GM19328 (cell line): ENCODE measurements at regions not wholly inside any gene's neighbourhood (a gene's known extent, or its start where the extent isn't known, plus 50 kb on each side); places are given as distances from the start of the nearest gene placed in this dataset.
"Not testable (repeated sequence)": the region's sequence is repeated elsewhere in the genome, so short reads cannot be mapped to it uniquely, and the experiment has no call there.

Source experiments
- ATAC-seq: cut with Tn5 transposase; IDR thresholded peaks from one replicate; pipeline ENCODE4 v1.9.1; 2021; ENCODE audit warnings: mild to moderate bottlenecking, moderate library complexity; ENCODE audit not compliant: unreplicated experiment

DNA sequence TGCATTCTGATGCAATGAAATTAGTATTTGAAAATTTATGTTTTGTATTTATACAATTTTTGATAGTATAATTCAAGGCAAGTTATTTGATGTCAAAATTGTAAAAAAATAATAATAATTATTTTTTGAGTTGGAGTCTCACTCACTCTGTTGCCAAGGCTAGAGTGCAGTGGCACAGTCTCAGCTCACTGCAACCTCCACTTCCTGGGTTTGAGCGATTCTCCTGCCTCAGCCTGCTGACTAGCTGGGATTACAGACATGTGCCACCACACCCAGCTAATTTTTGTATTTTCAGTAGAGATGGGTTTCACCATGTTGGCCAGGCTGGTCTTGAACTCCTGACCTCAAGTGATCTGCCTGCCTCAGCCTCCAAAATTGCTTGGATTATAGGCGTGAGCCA lies 342.4 kb upstream of the ARPP21 start:
- ATAC-seq: not testable (repeated sequence)

- no peak for ATAC-seq
Measured at GRCh38 chr3:35305406-35305805, 333.9 kb upstream of the ARPP21 start.

DNA sequence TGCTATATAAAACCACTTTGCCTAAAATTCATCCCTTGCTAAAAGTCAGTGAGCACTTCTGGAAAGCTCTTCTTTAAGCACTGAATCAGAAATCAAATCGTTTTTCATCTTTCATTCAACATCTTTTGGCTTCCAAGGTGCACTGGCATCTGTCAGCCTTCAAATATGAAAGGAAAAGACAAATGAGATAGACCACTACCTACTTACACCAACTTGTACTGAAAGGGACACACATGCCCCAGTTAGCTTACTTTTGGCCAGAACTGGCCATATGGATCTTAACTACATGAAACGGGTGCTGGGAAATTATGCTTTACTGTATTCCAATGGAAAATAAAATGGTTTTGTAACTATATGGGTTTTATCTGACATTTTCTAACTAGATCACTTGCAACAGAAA lies 332.0 kb upstream of the ARPP21 start:
- no peak for ATAC-seq

- ATAC-seq: not testable (repeated sequence)
Measured at GRCh38 chr3:35316841-35317240, 322.5 kb upstream of the ARPP21 start.

GRCh38 chr3:35320646-35321407 lies 318.5 kb upstream of the ARPP21 start:
- no peak for ATAC-seq

DNA sequence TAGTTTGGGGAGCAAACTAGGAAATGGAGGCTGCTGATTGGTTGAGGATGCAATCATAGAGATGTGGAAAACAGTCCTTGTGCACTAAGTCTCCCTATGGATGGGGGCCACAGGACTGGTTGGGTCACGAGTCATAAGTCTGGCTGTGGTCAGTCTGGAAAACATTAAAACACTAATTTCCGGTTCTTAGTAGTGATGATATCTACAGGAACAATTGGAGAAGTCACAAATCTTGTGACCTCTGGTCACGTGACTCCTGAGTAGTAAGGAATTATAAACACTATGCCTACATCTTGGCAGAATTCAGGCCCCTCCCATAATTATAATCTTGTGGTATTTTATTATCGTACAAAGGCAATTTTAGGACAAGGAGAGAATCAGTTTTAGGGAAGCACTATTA lies 317.3 kb upstream of the ARPP21 start:
- ATAC-seq: no peak

- ATAC-seq: no peak
Measured at GRCh38 chr3:35335703-35336102, 303.6 kb upstream of the ARPP21 start.

DNA sequence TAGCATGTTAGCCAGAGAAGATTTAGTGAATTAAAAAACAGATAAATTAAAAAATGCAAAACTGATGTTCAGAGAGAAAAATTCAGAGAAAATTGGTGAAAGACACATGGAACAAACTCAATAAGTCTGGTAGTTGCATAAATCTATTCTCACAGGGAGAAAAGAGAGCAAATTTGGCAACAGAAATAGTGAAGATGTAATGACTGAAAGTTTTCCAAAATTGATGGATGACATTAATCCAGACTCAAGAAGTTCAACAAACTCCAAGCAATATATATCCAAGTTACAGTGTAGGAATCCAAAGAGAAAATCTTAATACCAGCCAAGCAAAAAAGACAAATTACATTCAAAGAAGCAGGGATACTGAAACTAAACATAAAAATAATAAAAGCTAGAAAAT lies 302.7 kb upstream of the ARPP21 start:
- no peak for ATAC-seq

GRCh38 chr3:35338186-35338585 lies 301.1 kb upstream of the ARPP21 start:
- ATAC-seq: no peak

DNA sequence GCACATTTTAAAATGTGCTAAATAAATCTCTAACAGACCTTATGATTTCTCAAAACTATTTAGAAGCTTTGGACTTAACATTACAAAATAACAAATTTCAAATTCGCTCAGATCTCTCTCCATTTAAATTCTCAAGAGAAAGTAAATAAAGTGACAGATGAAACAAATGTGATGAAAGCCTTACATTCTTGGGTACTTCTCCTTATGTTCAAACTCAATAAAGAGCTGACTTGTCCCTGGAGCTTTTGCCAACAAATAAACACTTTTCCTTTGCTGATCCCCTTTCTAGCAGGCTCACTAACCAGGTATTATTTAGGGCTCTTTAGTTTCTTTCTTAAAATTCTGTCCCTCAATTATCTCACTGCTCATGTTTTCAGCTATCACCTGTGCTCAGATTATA lies 259.1 kb upstream of the ARPP21 start:
- no peak for ATAC-seq

DNA sequence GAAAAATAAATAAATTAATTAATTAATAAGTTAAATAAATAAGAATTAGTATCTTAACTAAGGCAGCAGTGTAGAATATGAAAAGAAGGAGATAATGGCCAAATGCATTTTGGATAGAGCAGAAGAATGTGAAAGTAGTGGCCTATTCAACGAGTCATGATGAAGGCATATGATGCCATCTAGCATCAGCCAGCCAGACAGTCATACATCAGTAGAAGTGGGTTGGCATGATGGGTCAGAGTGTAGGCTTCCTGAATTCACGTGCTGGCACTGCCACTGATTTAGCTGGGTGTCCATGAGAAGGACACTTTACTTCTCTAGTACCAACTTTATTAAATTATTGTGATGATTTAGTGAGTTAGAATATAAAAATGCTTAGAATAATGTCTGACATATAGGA lies 256.1 kb upstream of the ARPP21 start:
- no peak for ATAC-seq

GRCh38 chr3:35383719-35384555 lies 255.4 kb upstream of the ARPP21 start:
- no peak for ATAC-seq

DNA sequence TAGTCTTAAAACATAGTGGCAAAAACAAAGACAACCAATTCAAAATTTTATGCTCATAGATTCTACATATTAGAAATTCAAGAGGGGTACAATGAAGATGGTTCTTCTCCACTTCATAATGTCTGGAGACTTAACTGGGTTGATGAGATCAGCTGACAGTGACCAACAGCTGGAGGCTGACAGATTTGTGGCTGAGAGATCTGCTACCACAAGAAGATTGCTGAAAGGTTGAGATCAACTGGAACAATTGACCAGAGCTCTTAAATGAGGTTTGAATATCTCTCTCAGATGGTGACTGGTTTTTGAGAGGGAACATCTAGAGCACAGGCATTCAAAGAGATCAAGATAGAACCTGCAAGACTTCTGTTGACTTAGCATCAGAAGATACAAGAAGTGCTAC lies 254.1 kb upstream of the ARPP21 start:
- ATAC-seq: no peak

GRCh38 chr3:35389907-35390306 lies 249.4 kb upstream of the ARPP21 start:
- no peak for ATAC-seq

GRCh38 chr3:35392187-35392586 lies 247.1 kb upstream of the ARPP21 start:
- no peak for ATAC-seq

GRCh38 chr3:35393901-35394799 lies 245.2 kb upstream of the ARPP21 start:
- no peak for ATAC-seq

- no peak for ATAC-seq
Measured at GRCh38 chr3:35394905-35395304, 244.4 kb upstream of the ARPP21 start.

DNA sequence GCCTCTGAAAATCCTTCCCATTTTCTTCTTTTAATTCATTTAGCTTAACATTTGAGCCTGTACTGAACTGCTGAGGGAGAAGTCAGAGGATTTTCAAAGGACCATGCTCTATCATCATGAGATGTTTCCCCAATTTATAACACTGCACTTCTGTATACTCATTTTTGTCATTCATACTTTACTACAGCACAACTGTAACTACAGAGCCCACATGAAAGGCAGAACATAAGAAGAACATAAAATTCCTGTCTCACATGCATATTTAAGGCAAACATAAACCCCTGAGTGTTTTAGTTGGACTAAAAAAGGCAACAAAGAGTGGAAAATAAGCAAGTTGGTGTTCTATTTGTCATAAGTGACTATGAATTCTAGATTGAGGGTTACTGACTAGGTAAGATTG lies 237.7 kb upstream of the ARPP21 start:
- no peak for ATAC-seq

DNA sequence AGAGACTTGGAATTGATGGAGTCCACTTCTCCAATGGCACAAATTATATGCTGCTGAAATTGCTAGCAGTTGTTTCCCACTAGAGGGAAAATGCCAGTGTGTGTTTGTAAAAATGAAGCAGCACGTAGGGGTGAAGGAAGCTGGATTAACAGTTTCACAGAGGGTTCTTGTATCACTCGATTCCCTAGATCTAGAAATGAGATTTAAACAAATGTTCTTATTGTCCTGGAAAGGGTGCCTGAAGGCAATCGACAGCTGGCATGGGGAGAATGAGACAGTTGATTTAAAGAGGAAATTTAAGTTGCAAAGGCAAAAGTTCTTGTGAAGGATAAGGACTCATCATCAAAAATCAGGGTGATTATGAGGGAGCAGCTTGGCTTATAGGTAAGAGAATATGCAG lies 234.8 kb upstream of the ARPP21 start:
- ATAC-seq: no peak

DNA sequence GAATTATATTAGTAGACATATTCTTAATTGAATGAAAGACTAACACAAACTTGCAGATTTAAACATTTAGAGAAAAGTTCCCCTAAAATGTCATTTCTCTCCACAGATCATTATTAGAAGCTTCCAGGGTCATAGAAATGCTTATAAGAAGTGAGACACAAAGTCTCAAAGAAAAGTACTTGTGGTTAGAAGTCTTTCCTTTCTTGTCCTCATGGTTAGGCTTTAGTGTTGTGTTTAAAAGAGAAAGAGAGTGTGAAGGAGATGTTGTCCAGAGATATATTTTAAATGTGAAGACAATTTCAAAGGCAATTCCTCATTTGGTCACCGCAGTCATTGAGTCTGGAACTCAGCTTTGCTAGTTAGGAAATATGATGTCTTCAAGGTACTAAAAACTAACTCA lies 230.4 kb upstream of the ARPP21 start:
- no peak for ATAC-seq

- no peak for ATAC-seq
Measured at GRCh38 chr3:35409991-35410390, 229.3 kb upstream of the ARPP21 start.
